ES-I3 (cell line): ENCODE measurements at regions not wholly inside any gene's neighbourhood (a gene's known extent, or its start where the extent isn't known, plus 50 kb on each side); places are given as distances from the start of the nearest gene placed in this dataset.

ENCODE experiments used
- H3K36me3 ChIP-seq: 2 replicates; pipeline ENCODE4 v1.6.1; 2013; ENCODE audit warnings: mild to moderate bottlenecking, low read length, control low read depth, moderate library complexity; ENCODE audit not compliant: insufficient read depth
- H3K4me1 ChIP-seq: 2 replicates; pipeline ENCODE4 v1.6.1; 2013; ENCODE audit warnings: mild to moderate bottlenecking, control low read depth, low read length; ENCODE audit not compliant: insufficient read depth
- H3K9ac ChIP-seq: 2 replicates; pipeline ENCODE4 v1.6.1; 2013; ENCODE audit warnings: low read depth, mild to moderate bottlenecking, low read length, moderate library complexity
- H3K9me3 ChIP-seq: 2 replicates; pipeline ENCODE4 v1.6.1; 2013; ENCODE audit warnings: mild to moderate bottlenecking, low read length, moderate library complexity; ENCODE audit not compliant: control insufficient read depth, insufficient read depth

- Histone ChIP-seq H3K9ac (no peak overlapping the region), H3K9me3 (no peaks in the 10 kb centered on the region), H3K4me1 (no peaks in the 10 kb centered on the region), H3K36me3 (no peaks in the 10 kb centered on the region)
Observed at GRCh38 chr1:55316502-55316901, 101.3 kb upstream of the USP24 start.

DNA sequence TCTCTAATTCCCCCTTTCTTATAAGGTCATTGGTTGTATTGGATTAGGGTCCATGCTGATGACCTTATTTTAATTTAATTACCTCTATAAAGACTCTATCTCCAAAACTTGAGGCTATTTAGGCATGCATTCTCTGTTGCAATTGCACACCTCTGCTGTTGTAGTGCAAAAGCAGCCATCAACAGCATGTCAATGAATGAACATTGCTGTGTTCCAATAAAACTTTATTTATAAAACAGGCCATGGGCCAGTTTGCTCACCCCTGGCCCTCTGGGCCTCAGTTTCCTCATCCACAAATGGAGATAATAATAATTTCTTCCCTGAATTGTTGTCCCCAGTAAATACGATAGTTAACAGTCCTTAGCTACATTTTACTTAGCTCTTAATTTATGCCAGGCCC is 100.4 kb upstream of the USP24 start:
- no peaks in the 10 kb centered on the region for H3K4me1 ChIP-seq
- H3K9me3 ChIP-seq: no peaks in the 10 kb centered on the region
- no peaks in the 10 kb centered on the region for H3K36me3 ChIP-seq
- no peak overlapping the region for H3K9ac ChIP-seq

- Histone ChIP-seq H3K4me1 (no peaks in the 10 kb centered on the region), H3K36me3 (no peaks in the 10 kb centered on the region), H3K9me3 (no peaks in the 10 kb centered on the region), H3K9ac (no peak overlapping the region)
Observed at GRCh38 chr1:55314740-55315139, 99.6 kb upstream of the USP24 start.

DNA sequence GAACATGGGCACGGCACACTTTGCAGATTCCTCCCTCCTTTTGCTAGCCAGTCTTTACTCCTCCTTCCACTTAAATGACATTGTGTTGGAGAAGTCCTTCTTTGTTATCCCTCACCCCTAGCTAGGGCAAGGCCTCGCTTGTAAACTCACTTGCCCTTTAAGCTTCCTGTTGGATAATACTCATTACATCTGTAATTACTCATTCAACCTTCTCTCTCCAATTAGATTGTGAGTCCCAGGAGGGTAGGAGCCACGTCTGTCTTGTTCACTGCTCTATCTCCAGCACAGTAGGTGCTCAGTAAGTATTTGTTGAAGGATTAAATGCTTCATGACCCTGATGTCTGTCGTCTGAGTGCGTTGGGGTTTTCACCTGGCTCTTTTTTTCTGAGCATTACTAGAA is 98.7 kb upstream of the USP24 start:
- no peak overlapping the region for H3K9ac ChIP-seq
- H3K4me1 ChIP-seq: no peaks in the 10 kb centered on the region

GRCh38 chr1:55311979-55312378 is 96.8 kb upstream of the USP24 start:
- Histone ChIP-seq H3K9ac (no peak overlapping the region), H3K36me3 (no peaks in the 10 kb centered on the region), H3K9me3 (no peaks in the 10 kb centered on the region), H3K4me1 (no peaks in the 10 kb centered on the region)

More for the DNA sequence above, 98.7 kb upstream of the USP24 start:
- H3K9me3 ChIP-seq: no peaks in the 10 kb centered on the region
- no peaks in the 10 kb centered on the region for H3K36me3 ChIP-seq

DNA sequence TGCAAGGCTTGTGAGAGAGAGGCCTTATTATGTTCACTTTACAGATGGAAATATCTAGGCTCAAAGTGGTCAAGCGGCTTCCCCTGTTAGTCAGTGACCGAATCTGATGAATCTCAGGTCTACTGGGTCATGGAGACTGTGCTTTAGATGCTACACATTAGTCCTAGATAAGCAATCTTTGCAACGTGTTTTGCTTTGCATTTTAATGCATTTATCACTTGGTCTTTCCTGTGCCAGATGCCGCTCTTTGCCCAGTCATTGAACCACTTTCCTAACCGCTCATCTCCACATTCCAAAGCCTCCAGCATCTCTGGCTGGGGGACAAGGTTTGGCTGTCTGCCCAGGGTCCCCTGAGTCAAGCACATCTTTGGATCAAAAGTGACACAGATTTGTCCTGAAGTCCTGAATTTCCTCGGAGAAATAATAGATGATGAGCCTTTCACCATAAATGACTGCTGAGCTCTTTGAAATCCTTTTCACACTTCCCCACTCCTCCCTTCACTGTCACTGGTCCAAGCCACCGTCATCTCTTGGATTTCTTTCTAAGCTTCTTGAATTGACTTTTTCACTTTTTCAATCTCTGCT is 96.0 kb upstream of the USP24 start:
- no peak overlapping the region for H3K9ac ChIP-seq
- H3K4me1 ChIP-seq: no peaks in the 10 kb centered on the region
- no peaks in the 10 kb centered on the region for H3K9me3 ChIP-seq
- no peaks in the 10 kb centered on the region for H3K36me3 ChIP-seq

DNA sequence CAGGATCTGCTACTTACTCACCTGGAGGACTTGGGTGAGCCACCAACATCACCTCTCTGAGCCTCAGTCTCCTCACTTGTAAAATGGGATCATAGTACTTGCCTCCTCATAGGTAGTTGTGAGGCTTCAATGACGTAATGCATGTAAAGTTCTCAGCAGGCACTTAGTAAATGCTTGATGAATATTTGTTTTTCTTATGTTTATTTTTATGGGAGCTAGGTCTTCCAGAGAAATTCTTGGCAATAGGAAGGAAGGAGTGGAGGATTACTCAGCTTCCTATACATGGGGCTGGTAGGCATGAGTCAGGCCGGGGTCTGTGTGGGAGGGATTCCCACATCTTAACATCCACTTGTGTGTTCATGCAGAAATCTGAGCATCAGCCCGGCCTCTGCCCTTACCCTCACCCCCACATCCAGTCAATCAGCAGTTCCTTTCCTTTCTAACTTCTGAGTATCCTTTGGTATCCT is 95.4 kb upstream of the USP24 start:
- Histone ChIP-seq H3K4me1 (no peaks in the 10 kb centered on the region), H3K36me3 (no peaks in the 10 kb centered on the region), H3K9me3 (no peaks in the 10 kb centered on the region), H3K9ac (no peak overlapping the region)

DNA sequence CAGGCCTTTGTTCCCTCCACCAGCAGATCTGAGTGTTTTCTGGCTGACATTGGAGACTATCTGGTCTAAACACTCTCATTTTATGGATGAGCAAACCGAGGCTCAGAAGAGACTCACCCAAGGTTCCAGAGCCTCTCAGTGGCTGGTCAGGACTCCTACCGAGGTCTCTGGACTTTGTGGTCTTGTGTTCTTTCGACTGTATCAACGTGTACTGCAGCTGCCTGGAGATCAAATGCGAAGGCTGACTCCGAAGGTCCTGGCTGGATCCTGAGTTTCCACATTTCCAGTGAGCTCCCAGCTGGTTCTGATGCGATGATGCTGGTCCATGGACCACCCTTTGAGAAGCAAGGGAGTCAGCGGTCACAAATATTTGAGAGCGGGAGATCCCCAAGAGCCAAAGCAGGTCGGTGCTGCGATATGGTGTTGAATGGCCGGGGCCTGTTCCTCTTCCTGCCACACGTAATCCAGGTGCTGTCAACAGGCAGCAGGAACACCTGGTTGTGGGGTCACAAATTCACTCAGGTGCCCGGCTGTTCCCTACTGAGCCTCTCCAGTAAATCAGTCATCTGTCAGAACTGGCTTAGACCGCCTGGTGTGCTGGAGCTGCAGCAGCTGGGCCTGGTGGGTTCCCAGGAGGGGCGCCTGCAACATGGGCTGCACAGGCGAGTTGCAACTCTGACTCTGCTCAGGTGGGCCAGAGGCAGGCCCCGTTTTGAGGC is 94.8 kb upstream of the USP24 start:
- Histone ChIP-seq H3K4me1 (no peaks in the 10 kb centered on the region), H3K9me3 (no peaks in the 10 kb centered on the region), H3K36me3 (no peaks in the 10 kb centered on the region), H3K9ac (no peak overlapping the region)

DNA sequence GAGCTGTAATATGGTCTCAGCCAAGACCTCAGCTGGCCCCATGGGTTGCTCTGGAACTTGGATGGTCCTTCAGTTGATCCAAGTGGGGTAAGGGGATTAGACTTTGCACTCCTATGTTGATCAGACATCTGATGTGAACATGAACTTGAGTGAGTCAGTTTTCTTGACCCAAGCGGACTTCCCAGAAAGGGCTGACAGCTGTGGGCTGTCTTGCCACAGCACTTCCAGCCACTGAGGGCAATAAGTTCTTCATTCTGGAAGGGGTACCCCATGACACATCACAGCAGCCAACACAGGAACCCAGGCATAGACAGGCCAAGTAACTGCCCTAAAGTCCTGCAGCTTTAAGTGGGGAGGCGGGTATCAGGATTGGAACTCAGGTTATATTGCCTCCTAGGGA is 93.9 kb upstream of the USP24 start:
- Histone ChIP-seq H3K9ac (no peak overlapping the region), H3K4me1 (no peaks in the 10 kb centered on the region), H3K36me3 (no peaks in the 10 kb centered on the region), H3K9me3 (no peaks in the 10 kb centered on the region)

GRCh38 chr1:55305735-55306134 is 90.6 kb upstream of the USP24 start:
- Histone ChIP-seq H3K36me3 (no peaks in the 10 kb centered on the region), H3K9me3 (no peaks in the 10 kb centered on the region), H3K4me1 (no peaks in the 10 kb centered on the region)

DNA sequence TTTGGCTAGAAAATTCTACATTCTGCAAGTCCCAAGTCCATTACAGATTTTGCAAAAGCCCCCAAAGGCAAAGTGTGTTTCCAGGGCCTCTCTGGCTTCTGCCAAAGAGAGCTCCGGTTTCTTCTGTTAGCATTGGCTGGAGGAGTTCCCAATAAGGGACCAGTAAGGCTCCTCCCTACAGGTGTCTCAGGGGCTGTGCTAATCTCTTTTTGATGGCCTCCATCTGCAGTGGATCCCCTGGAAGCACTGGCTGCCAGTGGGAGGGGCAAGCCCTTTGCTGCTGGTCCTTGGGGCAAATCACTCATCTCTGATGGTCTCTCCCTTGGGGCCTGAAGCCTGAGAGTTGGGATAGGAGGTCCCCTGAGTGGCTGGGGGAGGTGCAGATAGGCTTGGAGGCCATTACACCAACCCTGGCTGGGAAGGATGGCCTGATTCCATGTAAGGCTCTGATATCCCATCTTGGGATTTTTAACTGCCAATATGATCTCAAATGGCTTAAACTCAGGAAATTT is 89.1 kb upstream of the USP24 start:
- Histone ChIP-seq H3K4me1 (no peaks in the 10 kb centered on the region), H3K36me3 (no peaks in the 10 kb centered on the region), H3K9me3 (no peaks in the 10 kb centered on the region), H3K9ac (no peak overlapping the region)

More at GRCh38 chr1:55305735-55306134, 90.6 kb upstream of the USP24 start:
- H3K9ac ChIP-seq: no peak overlapping the region

DNA sequence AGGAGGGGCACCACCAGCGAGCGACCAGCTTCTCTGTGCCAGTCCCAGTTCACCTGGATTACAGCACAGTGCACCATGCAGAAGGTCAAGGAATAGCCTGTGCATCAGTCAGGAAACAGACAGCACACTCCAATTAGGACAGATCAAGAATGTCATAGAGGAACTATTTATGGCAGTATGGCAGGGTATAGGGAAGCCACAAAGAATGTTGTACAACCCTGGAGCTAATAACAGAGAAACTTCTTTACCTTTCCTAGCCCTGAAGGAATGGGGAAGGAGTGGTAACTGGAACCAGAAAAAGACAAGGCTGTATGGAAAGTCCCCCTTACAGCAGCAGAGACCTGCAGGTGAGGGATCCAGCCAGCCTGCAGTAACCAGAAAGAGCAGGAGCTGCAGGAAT is 87.8 kb upstream of the USP24 start:
- Histone ChIP-seq H3K9me3 (no peaks in the 10 kb centered on the region), H3K9ac (no peak overlapping the region), H3K36me3 (no peaks in the 10 kb centered on the region), H3K4me1 (no peaks in the 10 kb centered on the region)

DNA sequence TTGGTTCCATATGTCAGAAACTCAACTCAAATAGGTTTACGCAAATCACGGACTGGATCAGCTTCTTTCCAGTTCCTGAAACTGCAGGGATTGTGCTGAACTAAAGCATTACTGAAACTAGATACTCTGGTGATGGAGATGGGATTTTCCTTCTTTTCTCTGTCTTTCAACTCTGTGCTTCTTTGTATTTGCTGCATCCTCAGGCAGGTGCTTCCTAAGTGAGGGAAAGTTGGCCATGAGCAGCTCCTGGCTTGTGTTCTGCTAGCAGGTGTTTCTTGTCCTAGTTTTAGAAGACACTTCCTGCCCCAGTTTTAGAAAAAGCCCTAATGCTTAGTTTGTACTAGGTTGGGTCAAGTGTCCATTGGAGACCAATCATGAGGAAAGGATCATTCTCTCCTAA is 86.7 kb upstream of the USP24 start:
- H3K36me3 ChIP-seq: no peaks in the 10 kb centered on the region
- H3K9me3 ChIP-seq: no peaks in the 10 kb centered on the region
- no peaks in the 10 kb centered on the region for H3K4me1 ChIP-seq
- no peak overlapping the region for H3K9ac ChIP-seq

DNA sequence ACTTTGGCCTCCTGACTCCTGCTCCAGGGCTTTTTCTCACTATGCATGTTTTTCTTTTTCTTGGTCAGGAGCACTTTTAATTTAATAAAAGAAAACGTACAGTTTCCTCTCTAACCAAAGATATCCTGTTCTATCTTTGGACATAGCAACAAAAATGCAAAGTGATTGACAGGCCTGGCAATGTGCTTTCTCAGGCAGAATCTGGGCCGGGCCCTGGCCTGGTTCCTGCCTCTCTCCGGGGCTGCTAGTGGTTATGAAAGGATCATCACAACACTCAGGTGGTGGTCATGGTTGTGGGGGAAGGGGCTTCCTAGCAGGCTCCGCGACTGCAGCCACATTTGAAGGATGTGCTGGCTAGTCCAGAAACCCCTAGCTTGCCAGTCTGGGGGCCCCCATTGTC is 85.8 kb upstream of the USP24 start:
- Histone ChIP-seq H3K9me3 (no peaks in the 10 kb centered on the region), H3K9ac (no peak overlapping the region), H3K36me3 (no peaks in the 10 kb centered on the region), H3K4me1 (no peaks in the 10 kb centered on the region)

DNA sequence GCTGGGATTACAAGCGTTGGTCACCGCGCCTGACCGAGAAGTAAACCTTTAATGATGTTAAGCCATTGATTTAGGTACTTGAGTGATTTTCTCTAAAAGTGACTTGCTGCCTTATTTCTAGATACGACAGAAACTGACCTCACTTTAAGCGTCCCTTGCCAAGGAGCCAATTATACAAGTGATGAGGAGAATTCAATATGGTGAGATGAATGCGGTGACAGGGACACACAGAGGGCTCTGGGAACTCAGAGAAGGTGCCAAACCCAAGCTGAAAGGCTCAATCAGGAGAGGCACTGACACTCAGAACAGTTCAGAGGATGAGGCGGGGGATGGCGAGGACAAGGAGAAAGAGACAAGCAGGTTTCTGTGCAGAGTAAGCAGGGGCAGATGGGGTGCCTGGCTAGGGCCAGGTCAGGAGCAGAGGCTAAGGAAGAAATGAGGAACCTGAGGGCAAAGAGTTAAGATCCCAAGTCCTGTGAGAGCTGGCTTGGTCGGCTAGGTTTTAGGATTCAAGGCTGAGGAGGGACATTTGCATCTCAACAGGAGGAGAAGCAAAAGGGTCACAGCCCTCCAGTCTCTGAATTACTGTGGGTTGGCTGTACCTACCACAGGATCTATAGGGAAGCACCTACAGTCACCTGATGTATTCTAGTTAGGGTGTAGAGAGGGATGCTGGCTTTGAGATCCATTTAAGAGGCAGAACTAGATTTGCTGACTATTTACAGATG is 83.2 kb upstream of the USP24 start:
- H3K9ac ChIP-seq: no peak overlapping the region
- H3K4me1 ChIP-seq: no peaks in the 10 kb centered on the region
- no peaks in the 10 kb centered on the region for H3K36me3 ChIP-seq
- H3K9me3 ChIP-seq: no peaks in the 10 kb centered on the region
